ENCODE measurements at regions not wholly inside any gene's neighbourhood (a gene's known extent, or its start where the extent isn't known, plus 50 kb on each side); places are given as distances from the start of the nearest gene placed in this dataset.

- intact Hi-C loops (cut with DNase I): no loop called here
- no peaks in the 10 kb centered on the region for H3K9me3 ChIP-seq
- H3K27ac ChIP-seq: no peak overlapping the region
- DNase-seq (no peak), ATAC-seq (no peak)
- H3K36me3 ChIP-seq: no peaks in the 10 kb centered on the region
- H3K4me3 ChIP-seq: no peak overlapping the region
- TF ChIP-seq POLR2A (IDR thresholded peaks at IDR 0.05) (no peak), CTCF (IDR thresholded peaks at IDR 0.05) (no peak)
- 36% methylated on average over 3 of the region's 3 CpGs for WGBS (ENCODE audit: insufficient coverage, low coverage, low lambda C conversion rate, missing lambda C conversion rate)
- H3K4me1 ChIP-seq: no peaks in the 10 kb centered on the region
- no peaks in the 10 kb centered on the region for H3K27me3 ChIP-seq
These were observed 1634.3 kb downstream of the MAT2B start for GRCh38 chr5:165139721-165140120.

- no peak for TF ChIP-seq CTCF (IDR thresholded peaks at IDR 0.05)
- TF ChIP-seq POLR2A (IDR thresholded peaks at IDR 0.05): no peak
- no peak for DNase-seq
- no peak for ATAC-seq
- Histone ChIP-seq H3K4me1 (no peaks in the 10 kb centered on the region), H3K9me3 (no peaks in the 10 kb centered on the region), H3K4me3 (no peak overlapping the region), H3K27ac (no peak overlapping the region), H3K36me3 (no peaks in the 10 kb centered on the region), H3K27me3 (no peaks in the 10 kb centered on the region)
- intact Hi-C loops (cut with DNase I): no loop called here
- WGBS (ENCODE audit: insufficient coverage, low coverage, low lambda C conversion rate, missing lambda C conversion rate): 14% methylated on average over 4 of the region's 4 CpGs
These were observed 1638.3 kb downstream of the MAT2B start for GRCh38 chr5:165143741-165144140.

GRCh38 chr5:165149431-165149830 lies 1644.0 kb downstream of the MAT2B start:
- ATAC-seq (no peak), DNase-seq (no peak)
- Histone ChIP-seq H3K27me3 (no peaks in the 10 kb centered on the region), H3K9me3 (no peaks in the 10 kb centered on the region), H3K36me3 (no peaks in the 10 kb centered on the region), H3K4me3 (no peak overlapping the region), H3K27ac (no peak overlapping the region), H3K4me1 (no peaks in the 10 kb centered on the region)
- TF ChIP-seq POLR2A (IDR thresholded peaks at IDR 0.05) (no peak), CTCF (IDR thresholded peaks at IDR 0.05) (no peak)
- WGBS (ENCODE audit: insufficient coverage, low coverage, low lambda C conversion rate, missing lambda C conversion rate): 79% methylated on average over 1 of the region's 1 CpG
- intact Hi-C loops (cut with DNase I): no loop called here

- H3K4me1 ChIP-seq: no peaks in the 10 kb centered on the region
- no peaks in the 10 kb centered on the region for H3K36me3 ChIP-seq
- 27% methylated on average over 2 of the region's 2 CpGs for WGBS (ENCODE audit: insufficient coverage, low coverage, low lambda C conversion rate, missing lambda C conversion rate)
- intact Hi-C loops (cut with DNase I): no loop called here
- no peak for DNase-seq
- ATAC-seq: no peak
- H3K27me3 ChIP-seq: no peaks in the 10 kb centered on the region
- TF ChIP-seq CTCF (IDR thresholded peaks at IDR 0.05) (no peak), POLR2A (IDR thresholded peaks at IDR 0.05) (no peak)
- no peaks in the 10 kb centered on the region for H3K9me3 ChIP-seq
- no peak overlapping the region for H3K27ac ChIP-seq
- H3K4me3 ChIP-seq: no peak overlapping the region
These were observed 1646.6 kb downstream of the MAT2B start for GRCh38 chr5:165152058-165152457.

GRCh38 chr5:165157219-165157618 lies 1651.8 kb downstream of the MAT2B start:
- 43% methylated on average over 1 of the region's 1 CpG for WGBS (ENCODE audit: insufficient coverage, low coverage, low lambda C conversion rate, missing lambda C conversion rate)
- TF ChIP-seq POLR2A (IDR thresholded peaks at IDR 0.05) (no peak), CTCF (IDR thresholded peaks at IDR 0.05) (no peak)
- ATAC-seq (no peak), DNase-seq (no peak)
- Histone ChIP-seq H3K36me3 (no peaks in the 10 kb centered on the region), H3K4me1 (no peaks in the 10 kb centered on the region), H3K27me3 (no peaks in the 10 kb centered on the region), H3K27ac (no peak overlapping the region), H3K9me3 (no peaks in the 10 kb centered on the region), H3K4me3 (no peak overlapping the region)
- intact Hi-C loops (cut with DNase I): no loop called here
